Stimulated activated CD4-positive, alpha-beta T cell treated with anti-CD3 and anti-CD28 coated beads, Interleukin-1b, Interleukin-23, amount 100 ng/mL, for 48 hours (primary cell): ENCODE measurements at regions not wholly inside any gene's neighbourhood (a gene's known extent, or its start where the extent isn't known, plus 50 kb on each side); places are given as distances from the start of the nearest gene placed in this dataset.

ENCODE experiments used
- DNase-seq: peaks from one replicate; pipeline ENCODE4 v3.0.0-alpha.2; 2020

- no peak for DNase-seq
Observed at GRCh38 chr13:34046457-34046856, 228.5 kb downstream of the RFC3 start.

DNA sequence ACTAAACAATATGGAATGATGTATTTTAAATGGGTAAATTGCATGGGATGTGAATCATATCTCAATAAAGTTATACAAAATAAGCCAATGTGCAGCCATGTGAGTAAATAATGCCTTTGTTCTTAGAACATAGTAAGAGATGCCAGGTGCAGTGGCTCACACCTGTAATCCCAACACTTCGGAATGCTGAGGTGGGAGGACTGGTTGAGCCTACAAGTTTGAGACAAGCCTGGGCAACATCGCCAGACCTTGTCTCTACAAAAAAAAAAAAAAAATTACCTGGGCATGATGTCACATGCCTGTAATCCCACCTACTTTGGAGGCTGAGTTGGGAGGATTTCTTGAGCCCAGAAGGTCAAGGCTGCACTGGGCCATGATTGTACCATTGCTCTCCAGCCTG, 230.7 kb downstream of the RFC3 start:
- DNase-seq = no peak

DNA sequence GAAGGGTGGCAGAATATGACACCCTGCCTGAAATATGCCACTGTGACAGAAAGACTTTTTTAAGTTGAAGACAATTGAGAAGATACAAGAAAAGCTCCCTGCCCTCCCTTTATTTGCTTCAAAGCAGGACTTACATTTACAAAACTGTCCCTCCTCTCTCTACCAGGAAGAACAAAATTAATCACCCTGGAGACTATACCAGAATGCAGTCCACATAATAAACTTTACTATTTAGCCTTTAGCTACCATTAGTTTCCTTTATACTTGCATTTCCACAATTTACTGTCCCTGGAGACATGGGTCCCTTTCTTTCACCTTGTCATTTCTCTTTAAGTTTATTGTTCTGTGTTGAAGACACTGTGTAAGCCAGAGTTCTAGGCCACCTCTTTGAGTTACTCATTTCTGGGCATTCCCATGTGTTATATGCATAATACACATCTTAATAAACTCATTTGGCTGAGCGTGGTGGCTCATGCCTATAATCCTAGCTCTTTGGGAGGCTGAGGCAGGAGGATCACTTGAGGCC, 238.8 kb downstream of the RFC3 start:
- DNase-seq = no peak

DNA sequence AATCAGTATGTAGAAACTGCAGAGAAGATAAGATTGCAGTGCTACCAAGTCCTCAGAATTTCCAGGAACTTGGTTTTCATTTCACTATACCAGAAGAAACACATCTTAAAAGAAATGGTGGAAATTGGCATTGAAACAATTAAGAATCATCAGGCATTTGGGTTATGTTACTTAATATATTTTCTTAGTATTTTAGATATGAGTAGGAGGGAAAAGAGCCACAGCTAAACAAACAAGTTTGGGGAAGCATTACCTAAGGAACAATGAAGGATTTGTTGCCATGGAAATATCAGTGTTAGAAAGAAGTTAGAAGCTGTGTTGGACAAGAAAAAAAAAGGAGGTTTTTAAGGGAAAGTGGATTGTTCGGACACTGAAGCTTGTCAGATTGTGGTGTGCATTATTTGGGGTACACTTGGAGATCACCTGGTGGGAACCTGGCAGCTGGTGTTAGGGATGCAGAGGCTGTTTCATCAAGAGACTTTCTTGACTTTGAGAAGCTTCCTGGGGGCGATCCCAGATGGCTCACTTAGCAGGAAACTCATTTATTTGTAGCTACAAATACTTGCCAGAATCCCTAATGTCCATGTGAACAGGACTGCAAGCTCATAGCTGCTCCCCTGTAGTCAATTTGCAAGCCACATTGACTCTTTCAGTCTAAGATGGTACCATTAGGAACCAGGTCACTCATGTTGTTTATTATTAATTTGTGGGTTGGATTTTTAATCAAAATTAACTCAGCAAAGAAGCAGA, 246.7 kb downstream of the RFC3 start:
- no peak for DNase-seq

GRCh38 chr13:34065928-34066327, 248.0 kb downstream of the RFC3 start:
- no peak for DNase-seq

DNA sequence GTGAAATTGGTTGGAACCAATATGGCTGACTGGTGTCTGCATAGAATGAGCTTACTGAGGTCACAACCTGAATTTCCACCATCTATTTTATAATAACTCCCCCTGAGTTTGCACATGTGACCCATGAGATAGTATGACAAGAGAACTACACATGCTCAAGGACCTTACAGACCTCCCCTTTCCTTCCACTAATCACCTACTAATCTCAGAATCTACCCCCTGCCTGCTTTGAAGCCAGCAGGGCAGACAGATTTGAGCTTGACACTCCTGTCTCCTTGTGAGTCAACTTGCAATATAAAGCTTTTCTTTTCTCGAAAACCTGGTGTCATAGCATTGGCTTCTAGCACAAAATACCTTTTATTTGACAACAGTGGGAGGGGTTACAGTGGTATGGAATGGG, 248.4 kb downstream of the RFC3 start:
- DNase-seq = no peak

DNA sequence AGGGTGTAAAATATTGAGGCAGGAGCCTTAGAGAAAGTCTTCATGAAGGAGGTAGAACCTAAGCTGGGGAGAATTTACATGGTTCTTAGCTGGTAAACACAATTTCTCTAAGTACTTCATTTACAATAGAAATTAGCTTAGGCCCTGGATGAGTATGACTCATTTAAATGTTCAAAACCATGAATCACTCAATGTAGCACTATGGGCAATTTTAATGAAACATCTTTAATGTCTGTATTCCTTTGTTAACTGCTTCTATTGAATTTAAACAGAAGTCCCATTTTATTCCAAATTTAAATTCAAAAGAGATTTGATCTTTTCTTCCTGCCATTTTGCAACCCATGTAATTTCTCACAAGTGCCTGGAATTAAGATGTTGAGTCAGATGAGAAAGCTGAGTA, 252.1 kb downstream of the RFC3 start:
- no peak for DNase-seq

GRCh38 chr13:34070544-34071303, 252.8 kb downstream of the RFC3 start:
- no peak for DNase-seq

GRCh38 chr13:34076319-34076718, 258.4 kb downstream of the RFC3 start:
- no peak for DNase-seq

DNA sequence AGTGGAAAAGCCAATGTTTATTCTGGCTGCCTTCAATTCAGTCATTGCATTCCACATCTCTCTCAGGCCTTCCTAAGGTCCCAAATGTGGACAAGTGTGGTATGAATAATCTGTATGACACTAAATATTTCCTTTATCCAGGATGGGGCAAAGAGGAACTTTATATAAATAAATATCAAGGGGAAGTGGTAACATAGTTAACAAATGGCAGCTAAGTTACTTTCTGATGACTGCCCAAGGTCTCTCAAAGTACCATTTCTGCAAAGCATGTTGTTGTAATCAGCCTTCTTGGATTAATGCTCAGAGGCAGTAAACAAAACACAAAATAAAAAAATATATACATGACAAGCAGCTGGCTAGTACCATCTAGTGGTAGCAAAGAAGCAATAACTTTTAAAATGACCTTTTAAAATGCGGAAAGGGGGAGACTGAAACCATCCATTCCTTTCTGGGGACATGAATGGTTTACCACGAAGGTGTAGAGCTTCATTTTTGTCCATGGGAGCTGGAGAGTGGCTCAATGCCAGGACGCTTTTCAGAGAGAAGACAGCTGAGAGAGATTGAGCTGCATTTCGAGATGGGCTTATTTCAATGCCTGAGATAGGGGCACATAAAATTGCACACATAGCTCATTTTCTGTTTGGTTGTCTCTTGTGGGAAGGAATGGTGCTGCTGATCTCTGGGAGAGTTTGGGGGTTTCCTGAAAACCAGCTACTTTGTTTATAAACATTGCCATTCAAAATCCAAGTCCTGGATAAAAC, 259.2 kb downstream of the RFC3 start:
- no peak for DNase-seq

DNA sequence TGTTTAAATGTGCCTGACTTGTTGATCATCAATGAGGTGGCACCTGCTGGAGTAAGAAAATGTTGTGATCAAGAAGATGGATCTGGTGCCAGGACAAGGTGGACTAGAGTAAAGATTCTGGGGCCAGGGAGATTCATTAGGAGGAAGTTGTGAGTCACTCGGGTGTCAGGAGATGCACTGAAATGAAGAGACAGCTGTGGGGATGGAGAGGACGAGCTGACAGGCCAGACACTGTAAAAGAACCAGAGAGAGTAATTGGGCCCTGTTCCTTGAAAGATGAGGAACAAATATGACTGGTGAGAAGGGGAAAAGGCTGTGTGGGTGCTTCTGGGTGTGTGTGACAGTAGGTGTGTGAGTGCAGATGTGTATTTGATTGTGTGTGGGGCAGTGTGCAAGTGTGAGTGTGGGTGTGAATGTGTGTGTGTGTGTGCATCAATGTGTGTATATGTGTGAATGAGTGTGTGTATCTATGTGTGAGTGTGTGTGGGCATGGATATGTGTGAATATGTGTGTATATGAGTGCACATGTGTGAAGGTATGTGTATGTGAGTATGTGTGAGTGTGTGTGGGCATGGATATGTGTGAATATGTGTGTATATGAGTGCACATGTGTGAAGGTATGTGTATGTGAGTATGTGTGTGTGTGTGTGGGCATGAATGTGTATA, 260.5 kb downstream of the RFC3 start:
- DNase-seq = no peak

GRCh38 chr13:34085204-34085603, 267.3 kb downstream of the RFC3 start:
- no peak for DNase-seq

DNA sequence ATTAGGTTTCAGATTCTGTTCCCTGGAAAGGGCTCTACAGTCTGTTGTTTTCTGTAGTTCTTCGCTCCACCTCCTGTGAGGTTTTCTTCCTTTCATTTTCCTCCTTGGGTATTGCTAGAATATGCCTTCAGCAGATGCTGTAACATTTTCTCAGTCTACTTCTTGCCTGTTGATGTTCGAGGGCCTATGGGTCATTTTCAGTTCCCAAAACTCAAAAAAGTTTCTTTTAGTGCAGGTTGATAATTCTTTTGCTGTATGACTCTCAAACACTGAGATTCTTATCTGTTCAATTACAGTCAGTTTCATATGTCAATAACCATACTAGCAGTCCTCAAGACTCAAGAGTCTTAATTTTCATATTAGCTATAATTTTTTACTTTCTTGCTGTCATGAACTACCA, 268.3 kb downstream of the RFC3 start:
- DNase-seq = no peak

DNA sequence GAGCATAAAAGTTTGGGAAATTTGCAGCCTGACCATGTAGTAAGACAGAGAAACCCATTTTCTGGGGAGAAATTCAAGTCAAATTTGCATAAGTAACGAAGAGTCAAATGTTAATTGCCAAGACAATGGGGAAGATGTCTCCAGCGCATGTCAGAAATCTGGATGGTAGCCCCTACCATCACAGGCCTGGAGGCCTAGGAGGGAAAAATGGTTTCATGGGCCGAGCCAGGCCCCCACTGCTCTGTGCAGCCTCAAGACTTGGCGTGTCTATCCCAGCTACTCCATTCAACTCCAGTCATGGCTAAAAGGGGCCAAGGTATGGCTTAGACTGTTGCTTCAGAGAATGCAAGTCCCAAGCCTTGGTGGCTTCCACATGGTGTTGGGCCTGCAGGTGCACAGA, 269.8 kb downstream of the RFC3 start:
- DNase-seq = no peak

- DNase-seq = no peak
Observed at GRCh38 chr13:34103854-34104253, 285.9 kb downstream of the RFC3 start.

GRCh38 chr13:34104853-34105252, 286.9 kb downstream of the RFC3 start:
- no peak for DNase-seq

- no peak for DNase-seq
Observed at GRCh38 chr13:34107806-34108205, 289.9 kb downstream of the RFC3 start.

- DNase-seq = no peak
Observed at GRCh38 chr13:34108410-34108809, 290.5 kb downstream of the RFC3 start.

GRCh38 chr13:34114581-34114980, 296.6 kb downstream of the RFC3 start:
- no peak for DNase-seq

GRCh38 chr13:34116651-34117050, 298.7 kb downstream of the RFC3 start:
- no peak for DNase-seq

DNA sequence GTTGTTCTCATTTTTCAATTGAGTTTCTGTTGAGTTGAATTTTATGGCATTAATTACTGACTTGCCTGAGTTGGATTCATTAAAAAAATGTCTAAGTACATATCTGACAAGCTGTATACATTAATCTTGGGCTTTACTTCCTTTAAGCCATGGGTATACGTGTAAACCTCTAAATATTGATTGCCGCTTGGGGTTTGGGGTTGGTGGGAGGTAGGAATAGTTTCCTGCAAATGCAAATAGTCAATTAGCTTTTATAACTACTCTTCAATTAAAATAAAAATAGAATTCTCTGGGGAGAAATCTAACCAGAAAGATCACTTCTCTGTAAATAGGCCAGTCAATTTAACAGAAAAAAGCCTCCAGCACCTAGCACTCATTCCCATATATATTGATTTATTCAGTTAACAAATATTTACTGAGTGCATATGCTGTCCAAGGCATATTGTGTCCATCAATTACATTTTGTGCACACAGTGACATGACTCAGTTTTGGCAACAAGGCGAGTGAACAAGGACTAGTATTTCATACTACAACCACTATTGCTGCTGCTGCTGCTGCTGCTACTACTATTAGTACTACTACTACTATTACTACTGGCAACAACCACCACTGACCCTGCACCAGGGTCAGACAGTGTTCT, 306.8 kb downstream of the RFC3 start:
- no peak for DNase-seq

DNA sequence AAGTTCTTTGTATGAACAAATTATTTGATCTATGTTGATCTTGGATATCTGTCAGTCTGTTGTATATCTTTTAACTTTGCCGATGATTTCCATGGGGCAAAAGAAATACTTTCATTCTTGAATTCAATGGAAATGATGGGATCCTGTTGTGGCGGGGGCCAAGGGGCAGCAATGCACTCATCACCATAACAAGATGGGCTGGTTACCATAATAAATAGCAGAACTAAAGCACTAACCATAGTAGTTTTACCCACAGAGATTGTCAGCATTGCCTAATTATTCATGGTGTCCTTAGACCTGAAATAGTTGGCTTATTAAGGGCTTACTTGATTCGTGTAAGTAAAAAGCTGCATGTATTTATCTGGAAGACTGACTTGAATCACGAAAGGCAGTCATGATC, 309.6 kb downstream of the RFC3 start:
- no peak for DNase-seq

GRCh38 chr13:34128661-34129060, 310.7 kb downstream of the RFC3 start:
- DNase-seq = no peak
